HG02870 (cell line): ENCODE measurements at regions not wholly inside any gene's neighbourhood (a gene's known extent, or its start where the extent isn't known, plus 50 kb on each side); places are given as distances from the start of the nearest gene placed in this dataset.
"Not testable (repeated sequence)": the region's sequence is repeated elsewhere in the genome, so short reads cannot be mapped to it uniquely, and the experiment has no call there.

ENCODE experiments used
- ATAC-seq: cut with Tn5 transposase; IDR thresholded peaks from one replicate; pipeline ENCODE4 v1.9.1; 2021; ENCODE audit warnings: mild to moderate bottlenecking, moderate library complexity; ENCODE audit not compliant: unreplicated experiment

DNA sequence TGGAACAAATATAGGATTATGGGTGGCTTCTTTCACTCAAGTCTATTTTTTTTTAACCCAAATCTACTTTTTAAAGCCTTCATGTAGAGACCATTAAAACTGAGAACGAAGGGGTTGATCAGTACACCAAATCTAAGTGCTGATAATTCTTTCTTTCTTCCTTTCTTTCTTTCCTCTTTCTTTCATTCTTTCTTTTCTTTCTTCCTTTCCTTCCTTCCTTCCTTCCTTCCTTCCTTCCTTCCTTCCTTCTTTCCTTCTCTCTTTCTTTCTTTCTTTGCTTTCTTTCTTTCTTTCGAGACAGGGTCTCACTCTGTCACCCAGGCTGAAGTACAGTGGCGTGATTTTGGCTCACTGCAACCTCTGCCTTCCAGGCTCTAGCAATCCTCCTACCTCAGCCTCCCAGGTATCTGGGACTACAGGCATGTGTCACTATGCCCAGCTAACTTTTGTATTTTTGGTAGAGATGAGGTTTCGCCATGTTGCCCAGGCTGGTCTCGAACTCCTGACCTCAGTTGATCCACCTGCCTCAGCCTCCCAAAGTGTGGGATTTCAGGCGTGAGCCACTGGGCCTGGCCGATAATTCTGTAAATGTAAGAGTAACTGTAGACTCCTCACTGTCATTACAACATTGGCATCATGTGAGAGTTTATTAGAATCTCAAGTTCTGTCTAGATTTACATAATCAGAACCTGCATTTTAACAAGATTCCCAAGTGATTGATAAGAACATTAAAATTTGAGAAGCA, 236.4 kb downstream of the TFEC start:
- ATAC-seq = no peak

DNA sequence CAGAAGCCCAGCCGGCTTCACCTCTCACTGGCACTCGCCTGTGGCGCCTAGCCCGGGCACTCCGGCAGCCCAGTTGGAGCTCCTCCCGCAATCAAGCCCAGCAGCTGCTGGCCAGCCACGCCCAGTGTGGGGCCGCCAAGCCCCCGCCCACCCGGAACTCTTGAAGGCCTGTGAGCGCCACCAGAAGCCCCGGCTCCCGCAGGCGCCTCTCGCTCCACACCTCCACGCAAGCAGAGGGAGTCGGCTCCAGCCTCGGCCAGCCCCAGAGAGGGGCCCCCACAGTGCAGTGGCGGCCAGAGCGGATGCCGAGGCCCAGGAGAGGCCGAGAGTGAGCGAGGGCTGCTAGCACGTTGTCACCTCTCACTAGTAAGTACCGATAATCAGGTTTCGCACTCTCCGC, 240.7 kb downstream of the TFEC start:
- ATAC-seq = no peak

DNA sequence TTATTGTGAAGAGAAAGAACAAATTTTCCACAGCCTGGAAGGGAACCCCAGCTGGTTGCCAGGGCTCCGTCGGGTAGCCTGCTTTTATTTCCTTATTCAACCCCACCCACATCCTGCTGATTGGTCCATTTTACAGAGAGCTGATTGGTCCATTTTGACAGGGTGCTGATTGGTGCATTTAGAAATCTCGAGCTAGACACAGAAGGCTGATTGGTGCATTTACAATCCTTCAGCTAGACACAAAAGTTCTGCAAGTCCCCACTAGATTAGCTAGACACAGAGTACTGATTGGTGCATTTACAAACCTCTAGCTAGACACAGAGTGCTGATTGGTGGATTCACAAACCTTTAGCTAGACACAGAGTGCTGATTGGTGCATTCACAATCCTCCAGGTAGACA, 241.1 kb downstream of the TFEC start:
- not testable (repeated sequence) for ATAC-seq

DNA sequence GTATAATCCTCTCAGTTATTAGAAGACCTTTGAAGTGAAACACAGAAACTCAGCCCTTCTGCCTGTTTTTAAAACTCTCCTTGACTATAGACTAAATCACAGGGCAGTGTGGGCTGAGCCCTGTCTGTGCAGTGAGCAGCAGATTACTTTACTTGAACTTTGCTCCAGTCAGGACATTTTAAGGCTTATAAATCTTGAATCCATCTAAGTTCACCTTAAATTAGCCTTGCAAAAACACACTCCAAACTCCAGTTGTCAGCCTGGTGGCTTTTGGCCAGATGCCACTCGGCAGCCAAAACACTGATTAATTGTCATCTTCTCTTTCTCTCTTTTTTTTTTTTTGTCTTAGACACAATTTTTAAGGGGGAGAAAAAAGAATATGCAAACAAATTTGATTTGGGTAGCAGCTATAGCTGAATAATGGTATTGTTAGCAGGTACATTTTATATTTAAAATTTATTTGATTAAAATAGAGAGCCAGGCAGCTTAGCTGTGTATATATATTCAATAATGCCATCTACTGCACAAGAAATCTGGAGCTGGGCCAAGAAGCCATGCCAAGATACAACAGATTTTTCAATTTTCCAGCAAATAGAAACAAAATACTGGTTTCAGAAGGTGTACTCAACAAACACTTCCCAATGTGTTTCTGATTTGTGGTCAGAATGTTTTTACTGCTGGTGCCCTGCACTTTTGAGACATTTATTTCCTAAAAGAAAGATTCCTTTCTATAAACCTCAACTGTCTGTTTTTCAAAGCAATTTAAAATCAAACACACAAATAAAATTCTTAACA, 247.7 kb downstream of the TFEC start:
- ATAC-seq = no peak

DNA sequence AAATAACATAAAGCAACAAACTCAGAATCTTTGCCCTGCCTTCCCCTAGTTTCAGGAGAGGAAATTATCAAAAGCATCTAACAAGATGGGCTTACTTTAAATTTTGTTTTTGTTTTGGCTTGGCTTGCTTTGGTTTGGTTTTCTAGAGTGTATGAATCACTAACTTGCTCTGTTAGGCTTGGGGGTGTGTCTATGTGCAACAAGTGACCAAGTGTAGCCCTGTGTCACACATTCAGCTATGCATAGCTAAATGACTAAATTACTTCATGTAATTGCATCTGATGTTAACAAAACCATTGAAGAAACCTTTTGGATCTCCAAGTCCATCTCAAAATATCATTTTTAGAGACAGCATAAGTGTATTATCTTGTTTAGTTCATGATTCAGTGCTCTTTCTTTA, 251.0 kb downstream of the TFEC start:
- ATAC-seq = no peak

DNA sequence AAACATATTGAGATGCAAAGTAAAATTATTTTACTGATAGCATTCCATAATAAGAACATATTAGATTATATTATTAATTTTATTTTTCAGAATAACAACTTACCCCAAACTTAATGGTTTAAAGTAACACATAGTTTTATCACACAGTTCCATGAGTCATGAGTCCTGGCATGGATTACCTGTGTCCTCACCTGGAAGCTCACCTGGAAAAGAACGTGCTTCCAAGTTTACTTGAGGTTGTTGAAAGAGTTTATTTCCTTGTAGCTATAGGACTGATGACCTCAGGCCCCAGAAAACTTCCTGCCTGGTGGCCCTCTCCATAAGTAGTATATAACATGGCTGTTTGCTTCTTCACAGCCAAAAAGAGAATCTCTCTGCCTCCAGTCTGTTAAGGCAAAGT, 254.6 kb downstream of the TFEC start:
- no peak for ATAC-seq

DNA sequence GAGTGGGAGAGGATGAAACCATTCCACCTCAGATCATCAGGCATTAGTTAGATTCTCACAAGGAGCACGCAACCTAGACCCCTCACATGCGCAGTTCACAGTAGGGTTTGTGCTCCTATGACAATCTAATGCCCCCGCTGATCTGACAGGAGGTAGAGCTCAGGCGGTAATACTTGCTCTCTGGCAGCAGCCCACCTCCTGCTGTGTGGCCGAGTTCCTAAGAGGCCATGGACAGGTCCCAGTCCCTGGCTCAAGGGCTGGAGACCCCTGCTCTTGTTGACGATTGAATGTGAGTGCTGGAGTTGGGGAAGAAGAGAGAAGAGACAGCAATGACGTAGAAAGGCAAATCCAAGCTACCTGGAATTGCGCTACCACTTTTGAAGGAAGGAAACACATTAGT, 267.2 kb downstream of the TFEC start:
- no peak for ATAC-seq

DNA sequence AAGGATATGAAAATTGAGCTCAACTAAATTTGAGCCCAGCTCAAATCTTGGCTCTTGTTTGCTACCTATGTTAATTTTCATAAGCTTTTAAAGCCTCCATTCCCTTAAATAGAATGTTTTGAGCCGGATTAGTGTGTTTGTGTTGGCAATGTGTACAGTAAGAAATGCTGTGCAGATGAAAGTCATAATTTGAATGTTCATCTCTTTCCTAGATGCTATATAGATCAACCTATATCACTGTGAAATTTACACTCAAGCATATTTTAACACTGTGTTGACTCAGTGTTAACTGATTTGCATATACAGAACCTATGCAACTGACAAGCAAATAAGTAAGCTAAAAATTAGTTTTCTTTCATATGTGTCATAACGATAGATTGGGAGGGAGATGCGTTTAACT, 272.5 kb downstream of the TFEC start:
- no peak for ATAC-seq

DNA sequence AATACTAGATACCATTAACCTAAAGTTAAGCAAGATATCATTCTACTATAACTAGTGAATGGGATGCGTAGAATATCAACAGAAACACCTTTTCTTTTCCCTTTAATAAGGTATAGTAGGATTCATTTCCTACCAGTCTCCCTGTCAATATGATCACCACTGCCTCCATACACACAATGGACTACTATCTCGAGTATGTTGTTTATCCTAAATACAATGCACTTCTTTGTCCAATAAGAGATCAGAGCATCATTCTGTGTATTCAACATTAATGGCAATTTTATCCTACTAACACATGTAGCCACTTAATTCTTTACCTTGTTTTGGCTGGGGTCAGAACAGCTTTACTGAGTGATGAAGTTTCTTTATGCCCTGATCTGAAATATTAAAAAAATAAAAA, 276.3 kb downstream of the TFEC start:
- no peak for ATAC-seq

DNA sequence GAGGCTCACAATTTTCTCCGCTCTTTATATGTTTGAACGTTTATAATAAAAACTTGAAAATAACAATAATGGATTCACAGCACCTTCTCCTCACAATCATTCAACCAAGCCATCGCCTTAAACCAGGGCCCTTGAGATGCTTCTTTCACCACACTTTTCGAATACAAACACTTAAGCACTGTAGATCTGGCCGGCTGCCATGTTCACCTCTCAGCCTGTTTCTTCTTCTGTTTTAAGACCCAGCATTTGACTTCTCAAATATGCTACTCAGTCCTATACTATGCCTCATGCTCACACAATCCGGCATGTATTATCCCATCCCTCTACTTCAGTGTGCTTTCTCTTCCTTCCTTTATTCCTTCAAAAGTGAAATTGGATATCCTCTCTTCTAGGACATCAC, 280.6 kb downstream of the TFEC start:
- ATAC-seq = no peak

DNA sequence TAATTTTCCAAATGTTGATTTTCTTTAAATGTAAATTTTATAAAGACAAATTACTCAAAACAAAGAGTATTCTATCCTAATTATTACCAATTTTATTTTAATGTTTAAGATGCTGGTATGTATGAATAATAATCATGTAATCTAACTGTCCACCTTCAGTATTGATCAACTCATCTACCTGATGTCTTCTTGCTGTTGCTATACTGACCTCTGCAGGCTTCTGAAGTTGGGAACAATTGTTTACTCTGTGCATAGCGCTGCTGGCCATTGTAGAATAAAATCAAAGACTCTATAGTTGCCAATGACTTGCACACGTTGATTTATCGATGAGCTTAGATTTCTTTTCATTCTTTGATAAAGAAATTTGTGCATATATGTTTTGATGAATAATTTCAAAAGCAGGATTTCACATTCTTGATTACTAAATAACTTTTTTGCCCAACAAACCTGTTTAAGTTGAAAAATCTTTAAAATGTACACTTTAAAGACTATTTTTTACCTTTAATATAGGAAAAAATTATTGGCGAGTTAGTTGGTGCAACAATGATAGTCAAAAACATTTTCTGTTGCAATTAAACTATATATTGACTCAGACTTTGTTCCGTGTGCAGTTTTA, 282.3 kb downstream of the TFEC start:
- no peak for ATAC-seq

DNA sequence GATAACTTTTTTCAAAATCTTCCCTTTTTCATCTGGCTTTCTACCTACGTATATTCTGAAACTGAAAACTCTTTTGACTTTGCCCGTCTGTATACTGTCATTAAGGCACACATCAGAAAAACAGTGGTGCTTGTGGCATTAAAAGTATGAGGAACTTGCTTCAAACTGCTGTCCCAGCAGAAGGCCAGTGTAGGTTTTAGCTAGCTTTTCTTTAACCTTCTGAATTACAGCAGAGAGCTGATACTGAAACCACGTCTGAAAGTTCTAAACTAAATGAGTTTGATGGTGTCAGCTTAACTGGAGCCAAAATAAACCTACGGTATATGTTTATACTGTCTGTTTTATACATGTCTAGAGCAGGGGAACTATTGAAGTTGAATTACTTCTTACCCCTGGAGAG, 283.4 kb downstream of the TFEC start:
- ATAC-seq = peak; percentile 67

DNA sequence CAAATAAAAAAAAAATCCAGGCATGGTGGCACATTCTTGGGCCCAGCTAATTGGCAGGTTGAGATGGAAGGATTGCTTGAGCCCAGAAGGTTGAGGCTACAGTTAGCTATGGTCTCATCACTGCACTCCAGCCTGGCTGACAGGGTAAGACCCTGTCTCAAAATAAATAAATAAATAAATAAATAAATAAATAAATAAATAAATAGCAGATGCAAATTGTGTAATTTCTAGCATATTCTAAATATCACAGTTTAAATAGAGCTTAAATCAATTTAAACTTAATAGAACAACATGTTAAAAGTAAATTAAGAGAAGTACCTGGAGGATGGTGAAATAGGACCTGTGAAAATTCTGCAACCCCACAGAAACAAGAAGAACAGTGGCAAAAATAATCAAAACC, 290.5 kb downstream of the TFEC start:
- no peak for ATAC-seq

DNA sequence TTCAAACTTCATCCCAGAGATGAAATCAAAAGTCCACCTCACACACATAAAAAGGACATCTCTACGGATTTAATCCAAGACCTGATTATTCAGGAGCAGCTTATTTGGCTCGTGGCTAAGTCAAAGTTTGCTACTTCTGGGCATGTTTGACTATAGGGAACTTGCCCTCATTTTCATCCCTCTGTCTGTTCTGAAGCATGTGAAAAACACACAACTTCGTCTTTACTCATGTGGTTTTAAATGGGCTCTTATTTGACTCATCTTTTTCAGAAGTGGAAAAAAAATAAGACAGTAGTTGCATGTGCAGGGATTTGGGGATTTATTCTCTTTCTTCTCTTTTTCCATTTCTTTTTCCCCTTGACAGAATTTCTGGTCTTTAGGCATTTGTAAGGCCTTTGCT, 295.9 kb downstream of the TFEC start:
- no peak for ATAC-seq

DNA sequence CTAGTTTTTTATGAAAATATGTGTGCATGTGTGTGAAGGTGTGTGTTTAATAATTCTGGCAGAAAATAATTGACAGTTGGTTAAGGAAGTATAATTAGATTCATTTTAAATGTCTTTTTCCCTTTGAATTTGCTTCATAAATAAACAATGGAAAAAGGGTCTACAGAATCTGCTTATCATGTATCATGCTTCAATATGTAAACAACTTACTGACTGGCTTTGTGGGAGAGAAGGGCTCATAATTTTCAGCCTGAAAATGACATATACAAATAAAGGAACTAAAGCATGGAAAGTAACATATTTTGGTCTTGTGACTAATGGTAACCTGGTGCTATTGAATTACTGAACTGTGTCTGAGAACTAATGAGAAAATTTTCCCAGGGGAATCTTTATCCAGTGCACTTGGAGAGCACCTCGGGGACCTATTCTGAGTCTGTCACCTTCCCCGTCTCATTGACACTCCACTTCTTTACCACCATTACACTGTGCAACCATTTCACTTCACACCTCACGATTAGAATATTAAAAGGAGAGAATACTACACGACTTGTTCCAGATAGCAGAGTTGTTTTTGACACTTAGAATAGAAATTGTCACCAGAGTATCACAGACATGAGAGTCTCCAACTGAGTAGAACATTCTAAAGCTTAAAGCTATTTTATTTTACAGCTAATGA, 298.6 kb downstream of the TFEC start:
- ATAC-seq = no peak

DNA sequence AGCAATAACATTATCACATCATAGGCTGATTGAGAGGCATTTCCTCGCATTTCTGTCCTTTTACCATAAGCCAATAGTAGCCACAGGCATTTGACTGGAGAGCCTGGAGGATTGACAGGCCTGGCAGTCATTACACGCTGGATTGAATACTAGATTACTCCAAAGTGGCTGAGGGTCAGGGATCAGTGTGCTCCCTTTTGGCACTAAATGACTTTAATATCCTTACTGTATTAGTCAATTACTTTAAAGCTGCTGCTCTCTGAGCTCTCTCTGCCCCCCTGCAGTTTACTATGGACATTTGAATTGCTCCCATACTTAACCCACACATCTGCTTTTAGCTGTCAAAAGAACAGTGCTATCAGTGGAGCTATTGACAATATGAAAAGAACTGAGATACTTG, 302.0 kb downstream of the TFEC start:
- ATAC-seq = no peak

DNA sequence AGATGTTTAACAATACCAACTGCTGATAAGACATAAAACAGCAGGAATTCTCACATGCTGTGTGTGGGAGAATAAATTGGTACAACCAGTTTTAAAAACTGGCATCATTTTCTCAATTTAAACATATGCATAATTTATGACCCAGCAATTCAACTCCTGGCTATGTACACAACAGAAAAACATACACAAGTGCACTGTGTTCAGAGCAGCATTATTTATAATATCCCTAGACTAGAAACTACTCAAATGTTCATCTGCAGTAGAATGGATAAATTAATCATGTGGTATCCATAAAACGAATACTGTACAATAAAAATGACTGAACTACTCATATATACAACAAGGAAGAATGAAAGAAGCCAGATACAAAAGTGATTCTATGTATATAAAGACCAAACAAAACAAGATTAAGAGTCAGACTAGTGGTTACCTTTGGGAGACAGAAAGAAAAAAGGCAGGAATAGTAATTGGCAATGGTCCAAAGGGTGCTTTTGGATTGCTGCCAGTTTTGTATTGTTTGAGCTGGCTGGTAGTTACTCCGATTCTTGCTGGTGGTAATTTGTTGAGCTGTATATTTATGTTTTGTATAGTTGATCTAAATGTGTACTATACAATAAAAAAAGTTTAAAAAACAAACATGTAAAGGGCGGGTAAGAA, 306.0 kb downstream of the TFEC start:
- ATAC-seq = no peak

DNA sequence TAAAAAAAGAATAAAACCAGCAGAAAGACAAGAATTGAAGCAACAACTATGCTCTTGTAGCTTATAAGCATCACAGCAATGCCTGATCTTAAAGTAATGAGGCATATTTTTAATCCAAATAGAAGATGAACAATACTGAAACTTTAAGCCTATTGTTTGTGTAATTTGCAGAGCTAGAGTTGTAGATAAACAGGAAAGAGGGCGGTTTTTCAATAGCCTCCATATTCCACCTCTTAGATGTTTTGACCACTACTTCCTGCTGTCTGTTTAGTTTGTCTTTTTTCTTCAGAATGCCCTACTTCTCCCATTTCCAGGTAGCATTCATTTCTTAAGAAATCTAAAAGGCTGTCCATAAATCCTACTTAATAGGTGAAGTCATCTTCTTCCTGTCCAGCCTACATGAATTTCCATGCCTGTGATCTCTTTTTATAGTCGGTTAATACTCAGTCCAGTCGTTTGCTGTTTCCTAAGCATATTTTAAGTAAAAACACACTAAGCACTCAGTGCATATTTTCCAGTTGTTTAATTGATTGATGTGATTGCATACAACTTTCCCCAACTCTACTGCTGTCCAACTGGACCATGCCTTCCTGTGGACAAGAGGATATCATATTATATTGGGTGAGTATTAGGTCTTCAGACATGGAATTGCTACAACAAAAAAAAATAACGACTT, 308.1 kb downstream of the TFEC start:
- no peak for ATAC-seq

DNA sequence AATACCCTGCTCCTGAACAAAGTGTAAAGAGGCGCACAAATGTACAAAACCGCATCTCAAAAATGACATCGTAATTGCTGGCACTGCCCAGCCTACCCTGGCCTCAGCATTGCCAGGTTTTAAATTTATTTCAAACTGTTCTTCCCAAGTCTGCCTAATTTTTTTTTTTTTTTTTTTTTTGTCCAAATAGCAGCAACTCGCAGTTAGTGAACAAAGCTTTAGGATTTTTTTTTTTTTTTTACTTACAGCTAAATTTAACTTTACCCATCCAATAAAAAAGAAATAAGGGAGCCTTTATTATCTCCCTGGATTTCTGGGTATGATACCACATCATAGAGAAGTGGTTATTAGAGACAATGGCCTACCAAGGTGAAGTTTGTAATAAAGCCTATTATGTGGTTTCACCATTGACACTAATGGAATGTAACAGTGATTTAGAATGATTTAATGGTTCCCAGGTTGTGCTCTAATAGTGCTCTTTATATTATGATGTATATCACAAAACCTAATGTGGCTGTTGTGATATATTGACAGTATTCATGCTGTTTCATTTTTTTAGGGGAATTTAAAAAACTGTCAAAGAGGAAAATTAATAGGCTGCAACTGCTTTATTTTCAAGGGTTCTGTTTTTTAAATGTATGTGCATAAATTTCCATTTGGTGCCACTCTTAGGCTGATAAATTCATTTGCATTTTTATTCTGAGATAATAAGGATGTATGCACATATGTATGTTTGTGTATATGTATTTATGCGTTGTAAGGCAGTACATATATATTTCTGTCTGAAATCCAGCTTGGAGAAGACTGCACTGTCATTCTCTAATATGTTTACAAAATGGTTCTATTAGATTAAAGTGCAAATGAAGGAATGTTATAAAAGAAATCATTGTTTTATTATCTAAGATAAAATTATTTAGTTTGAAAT, 309.0 kb downstream of the TFEC start:
- no peak for ATAC-seq
